AG10803 (cell line): ENCODE measurements at regions not wholly inside any gene's neighbourhood (a gene's known extent, or its start where the extent isn't known, plus 50 kb on each side); places are given as distances from the start of the nearest gene placed in this dataset.

Experiments used
- DNase-seq: peaks from one replicate; pipeline ENCODE4 v3.0.0; 2010; ENCODE audit warnings: low read depth
- H3K4me3 ChIP-seq: 2 replicates; pipeline ENCODE4 v1.5.1; 2011; ENCODE audit warnings: mild to moderate bottlenecking, low read length, control low read depth
- CTCF ChIP-seq: conservative IDR thresholded peaks from 2 replicates; pipeline ENCODE4 v1.5.1; 2011; ENCODE audit warnings: mild to moderate bottlenecking, low read length, control low read depth, inconsistent platforms

GRCh38 chr2:226573158-226573557, 226.5 kb downstream of the IRS1 start:
- no peak for DNase-seq
- TF ChIP-seq CTCF, result no peak
- no peak overlapping the region for H3K4me3 ChIP-seq

- H3K4me3 ChIP-seq, result no peak overlapping the region
- no peak for TF ChIP-seq CTCF
- no peak for DNase-seq
Measured at GRCh38 chr2:226564667-226565066, 235.0 kb downstream of the IRS1 start.

- no peak overlapping the region for H3K4me3 ChIP-seq
- TF ChIP-seq CTCF, result no peak
- DNase-seq, result no peak
Measured at GRCh38 chr2:226561962-226562361, 237.7 kb downstream of the IRS1 start.

- no peak overlapping the region for H3K4me3 ChIP-seq
- DNase-seq, result no peak
- no peak for TF ChIP-seq CTCF
Measured at GRCh38 chr2:226560325-226560724, 239.3 kb downstream of the IRS1 start.

GRCh38 chr2:226559536-226559935, 240.1 kb downstream of the IRS1 start:
- DNase-seq, result no peak
- H3K4me3 ChIP-seq, result no peak overlapping the region
- TF ChIP-seq CTCF, result no peak

GRCh38 chr2:226558418-226558817, 241.2 kb downstream of the IRS1 start:
- TF ChIP-seq CTCF, result no peak
- DNase-seq, result no peak
- H3K4me3 ChIP-seq, result no peak overlapping the region

GRCh38 chr2:226556050-226556449, 243.6 kb downstream of the IRS1 start:
- H3K4me3 ChIP-seq, result no peak overlapping the region
- TF ChIP-seq CTCF, result no peak
- peak; percentile 17 for DNase-seq
